M059J (cell line): ENCODE measurements at regions not wholly inside any gene's neighbourhood (a gene's known extent, or its start where the extent isn't known, plus 50 kb on each side); places are given as distances from the start of the nearest gene placed in this dataset.
"Not testable (repeated sequence)": the region's sequence is repeated elsewhere in the genome, so short reads cannot be mapped to it uniquely, and the experiment has no call there.

Source experiments
- DNase-seq: peaks from one replicate; pipeline ENCODE4 v3.0.0-alpha.2; 2012; ENCODE audit warnings: low read depth

DNA sequence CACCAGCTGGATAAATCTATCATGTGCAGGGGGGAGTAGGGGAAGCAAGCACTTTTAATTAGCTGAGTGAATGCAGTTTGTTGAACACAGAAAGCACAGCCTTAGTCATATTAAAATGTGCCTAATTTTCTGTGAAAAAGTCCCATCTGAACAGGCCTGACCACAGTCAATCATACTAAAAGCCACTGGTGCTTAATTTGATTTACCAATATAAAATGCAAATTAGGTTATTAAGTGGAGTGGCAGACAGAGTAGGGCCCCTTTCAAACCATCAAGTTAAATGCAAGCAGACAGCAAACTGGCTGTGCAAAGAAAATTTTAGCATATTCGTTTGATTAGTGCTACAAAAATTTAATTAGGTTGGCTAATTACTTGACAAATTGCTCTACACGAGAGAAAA is 176.1 kb downstream of the ISL1 start:
- no peak for DNase-seq

DNA sequence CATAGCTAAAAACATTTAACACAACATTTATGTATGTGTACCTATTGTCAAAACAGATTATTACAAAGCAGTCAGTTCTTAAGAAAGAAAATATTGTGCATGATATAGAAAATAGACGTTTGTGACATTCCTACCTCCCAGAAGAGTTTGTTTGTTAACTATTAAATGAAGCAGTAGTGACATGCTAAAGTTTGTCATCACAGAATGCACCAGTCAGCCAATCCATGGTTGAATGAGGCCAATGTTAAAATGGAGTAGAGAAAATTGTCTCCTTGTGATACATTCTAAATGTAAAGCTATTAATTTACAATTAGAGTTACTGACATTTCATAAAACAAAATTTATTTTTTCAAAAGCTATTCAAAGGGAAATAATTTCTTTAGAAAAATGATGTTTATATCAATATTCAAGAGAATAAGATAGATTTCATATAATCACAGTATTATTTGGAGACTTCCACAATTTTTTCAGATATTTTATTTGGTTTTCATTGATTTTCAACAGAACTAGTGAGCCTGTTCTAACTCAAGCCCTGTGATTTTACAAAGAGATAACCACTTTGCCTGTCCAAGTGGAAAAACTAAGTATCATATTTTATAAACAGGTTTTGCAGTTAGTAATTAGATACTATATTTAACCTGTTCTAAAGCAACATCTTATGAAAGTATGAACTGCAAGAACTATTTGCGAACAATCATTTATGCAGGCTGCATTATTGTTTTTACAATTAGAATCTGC is 176.8 kb downstream of the ISL1 start:
- DNase-seq = no peak

DNA sequence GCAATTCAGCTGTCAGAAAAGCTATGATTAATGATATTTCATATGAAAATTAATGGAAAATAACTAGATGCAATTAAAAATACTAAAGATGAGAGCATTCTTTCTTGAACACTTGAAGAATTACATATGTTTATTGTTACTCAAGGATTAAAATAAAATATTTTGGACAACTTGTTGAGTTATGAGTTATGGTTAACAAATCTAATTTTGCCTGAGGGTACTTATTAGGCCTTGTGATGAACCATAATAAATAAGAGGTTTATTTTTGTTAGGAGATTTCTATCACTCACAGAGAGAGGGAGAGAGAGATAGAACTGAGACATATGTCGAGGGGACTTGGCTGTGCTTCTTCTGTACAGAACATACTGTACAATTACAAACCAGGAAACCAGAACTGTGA is 183.7 kb downstream of the ISL1 start:
- DNase-seq = no peak

DNA sequence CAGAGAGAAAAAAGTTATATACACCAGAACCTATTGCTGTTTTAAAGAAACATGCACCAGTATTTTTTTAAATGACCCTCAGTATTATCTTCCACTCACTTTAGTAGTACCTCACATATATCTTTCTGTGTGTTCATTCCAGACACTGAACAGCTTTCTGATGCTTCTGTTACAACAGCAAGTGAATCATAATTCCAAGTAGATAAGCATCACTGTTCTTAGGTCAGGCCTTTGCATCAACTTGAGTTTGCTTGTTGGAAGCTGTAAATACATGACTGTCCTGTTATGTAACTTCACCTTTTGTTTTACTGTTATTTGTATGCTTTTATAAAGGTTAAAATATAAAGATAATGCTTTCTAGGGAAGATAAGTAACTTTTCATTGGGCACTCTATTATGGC is 184.4 kb downstream of the ISL1 start:
- DNase-seq = no peak

DNA sequence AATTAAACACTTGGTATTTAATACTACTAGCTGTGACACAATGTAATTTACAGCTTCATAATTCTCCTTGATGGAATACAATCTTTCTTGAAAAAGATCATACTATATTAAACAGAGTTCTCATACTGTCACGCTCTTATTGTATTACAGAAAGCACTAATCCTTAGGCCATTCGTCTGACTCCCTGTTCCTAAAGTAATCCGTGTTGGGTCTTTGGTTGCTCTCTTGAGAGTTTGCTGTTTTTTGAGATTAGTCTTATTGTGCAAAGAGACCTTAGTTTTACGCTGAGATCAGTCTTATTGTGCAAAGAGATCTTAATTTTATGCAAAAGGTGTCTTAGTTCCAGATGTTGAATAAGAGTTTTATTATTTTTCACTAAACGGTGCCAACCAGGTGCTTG is 190.6 kb downstream of the ISL1 start:
- DNase-seq = no peak

DNA sequence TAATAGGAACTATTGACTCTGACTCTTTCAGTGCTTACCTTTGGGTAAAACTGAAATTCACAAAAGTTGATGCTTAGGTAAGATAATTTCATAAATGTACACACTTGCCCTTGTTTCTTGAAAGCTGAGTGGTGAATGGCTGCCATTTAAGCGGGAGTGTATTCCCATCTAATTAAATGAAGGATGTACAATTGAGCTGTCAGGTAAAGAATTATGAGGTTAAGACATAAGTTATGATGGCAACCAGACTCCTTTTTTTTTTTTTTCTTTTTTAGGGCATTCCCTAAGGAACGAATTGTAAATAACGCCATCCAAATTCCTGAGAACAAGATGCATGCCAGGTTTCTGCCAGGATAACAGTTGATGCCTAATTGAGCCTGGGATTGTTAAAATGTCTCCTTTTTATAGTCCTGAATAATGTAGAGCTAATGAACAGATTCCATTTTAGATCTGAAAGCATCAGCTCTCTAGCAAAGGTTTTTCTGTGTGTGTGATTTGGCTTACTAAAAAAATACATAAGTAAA is 199.7 kb downstream of the ISL1 start:
- no peak for DNase-seq

DNA sequence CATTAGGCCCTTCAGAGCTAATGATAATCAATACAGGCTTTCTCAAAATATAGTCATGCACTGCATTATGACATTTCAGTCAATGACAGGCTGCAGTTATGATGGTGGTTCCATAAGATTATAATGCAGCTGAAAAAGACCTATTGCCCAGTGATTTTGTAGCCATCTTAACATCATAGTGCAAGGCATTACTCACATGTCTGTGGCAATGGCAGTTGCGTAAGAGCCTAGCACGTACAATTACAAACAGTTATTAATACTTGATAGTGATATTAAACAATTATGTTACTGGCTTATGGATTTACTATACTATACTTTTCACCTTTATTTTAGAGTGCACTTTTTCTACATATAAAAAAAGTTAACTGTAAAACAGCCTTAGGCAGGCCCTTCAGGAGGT is 214.8 kb downstream of the ISL1 start:
- no peak for DNase-seq

DNA sequence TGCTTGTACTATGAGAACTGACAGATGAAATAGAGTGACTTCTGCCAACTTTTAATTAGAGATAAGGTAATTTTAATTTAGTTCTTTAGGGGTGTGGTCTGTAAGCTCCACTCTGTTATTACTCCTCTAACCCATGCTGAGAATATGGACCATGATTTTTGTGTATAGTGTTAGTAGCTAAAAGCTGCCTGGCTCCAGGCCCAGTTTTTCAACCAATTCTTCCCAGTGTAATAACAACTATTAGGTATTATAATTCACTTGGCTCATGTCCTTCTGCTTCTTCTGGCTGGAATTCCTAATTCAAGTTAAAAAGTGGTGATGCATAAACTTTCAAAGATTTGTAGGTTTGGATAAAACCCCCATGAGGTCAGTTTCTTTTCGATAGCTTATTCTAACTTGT is 216.3 kb downstream of the ISL1 start:
- DNase-seq = no peak

DNA sequence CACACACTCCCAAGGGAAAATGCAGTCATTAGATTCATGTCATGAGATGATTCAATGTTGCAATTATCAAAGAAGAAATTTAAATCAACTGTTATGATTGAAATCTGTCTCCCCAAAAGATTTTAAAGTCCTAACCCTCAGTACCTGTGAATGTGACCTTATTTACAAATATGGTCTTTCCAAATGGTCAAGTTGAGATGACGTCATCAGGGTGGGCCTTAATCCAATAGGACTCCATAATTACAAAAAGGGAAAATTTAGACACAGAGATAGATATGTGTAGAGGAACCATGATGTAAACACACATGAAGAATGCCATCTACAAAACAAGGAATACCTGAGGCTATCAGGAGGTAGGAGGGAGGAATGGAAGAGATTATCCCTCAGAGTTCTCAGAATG is 221.1 kb downstream of the ISL1 start:
- no peak for DNase-seq

DNA sequence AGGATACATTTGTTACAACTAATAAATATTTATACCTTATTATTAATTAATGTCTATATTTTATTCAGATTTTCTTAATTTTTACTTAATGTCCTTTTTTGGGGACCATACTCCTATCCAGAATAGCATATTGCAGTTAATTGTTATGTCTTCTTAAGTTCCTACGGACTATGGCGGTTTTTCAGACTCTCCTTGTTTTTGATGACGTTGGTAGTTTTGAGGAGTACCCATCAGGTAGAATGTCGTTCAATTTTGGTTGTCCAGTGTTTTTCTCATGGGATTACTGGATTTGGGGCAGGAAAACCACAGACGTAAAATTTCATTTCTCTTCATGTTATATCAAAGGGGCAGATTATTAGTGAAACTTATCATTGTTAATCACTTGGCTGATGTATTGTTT is 223.7 kb downstream of the ISL1 start:
- DNase-seq = no peak

DNA sequence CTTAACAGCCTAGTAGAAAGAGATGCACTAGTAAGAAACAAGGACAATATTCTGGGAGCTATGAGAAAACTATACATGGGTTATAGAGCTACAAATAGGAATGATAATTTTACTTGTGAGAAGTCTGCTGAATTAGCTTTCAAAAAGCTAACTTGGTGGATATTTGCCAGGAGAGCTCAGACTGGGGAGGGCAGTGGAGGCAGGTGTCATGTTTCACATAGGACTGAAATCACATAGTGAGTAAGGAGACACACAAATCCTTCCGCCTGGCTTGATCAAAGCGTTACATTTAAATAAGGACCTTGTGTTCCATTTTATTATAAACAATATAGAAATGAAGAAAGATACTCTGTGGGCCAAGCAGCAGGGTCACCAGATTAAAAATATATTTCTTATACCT is 235.0 kb downstream of the ISL1 start:
- DNase-seq = no peak

DNA sequence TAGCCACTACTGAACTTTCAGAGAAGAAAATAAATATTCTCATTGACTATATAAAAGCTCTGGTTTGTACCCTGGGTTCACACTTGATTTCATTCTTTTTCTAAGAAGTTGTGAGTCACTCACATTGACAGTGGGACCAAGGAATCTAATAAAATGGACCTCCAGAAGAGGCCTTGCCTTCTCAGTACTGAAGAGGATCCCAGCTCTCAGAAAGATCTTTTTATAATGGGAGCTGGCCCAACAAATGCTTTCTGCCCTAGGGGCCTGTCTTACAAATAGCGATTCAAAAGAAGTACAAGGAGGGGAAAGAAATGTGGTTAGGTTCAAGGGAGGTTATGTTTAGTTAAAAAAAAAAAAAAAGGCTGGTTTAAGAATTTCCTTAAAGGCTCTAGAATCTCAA is 237.9 kb downstream of the ISL1 start:
- DNase-seq = peak; percentile 1

DNA sequence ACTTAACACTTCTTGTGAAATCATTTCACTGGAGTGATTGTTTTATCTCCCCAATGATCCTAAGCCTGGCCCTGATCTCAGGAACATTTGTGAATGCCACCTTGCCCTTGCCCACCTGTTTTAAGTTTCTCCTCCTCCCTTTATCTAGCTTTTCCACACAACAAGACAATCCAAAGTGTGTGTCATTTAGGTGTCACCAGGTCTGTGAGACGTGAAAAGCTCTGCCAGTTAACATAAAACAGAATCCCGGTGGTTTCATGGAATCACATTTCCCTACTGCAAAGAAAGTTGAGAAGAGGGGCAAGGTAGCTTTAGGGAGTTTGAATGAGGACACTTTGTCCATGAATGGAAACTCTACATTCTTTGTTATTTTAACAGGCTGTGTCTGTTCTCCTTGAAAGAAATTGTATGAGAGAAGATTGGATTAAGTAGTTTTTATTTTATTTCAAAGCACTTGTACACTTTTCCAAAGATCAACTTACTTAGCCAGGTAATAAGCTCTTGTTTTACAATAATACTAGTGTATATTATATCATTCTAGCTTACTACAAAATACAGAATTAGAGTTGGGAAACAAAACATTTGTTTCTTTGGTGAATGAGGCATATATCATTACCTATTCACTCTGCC is 239.0 kb downstream of the ISL1 start:
- DNase-seq = no peak

DNA sequence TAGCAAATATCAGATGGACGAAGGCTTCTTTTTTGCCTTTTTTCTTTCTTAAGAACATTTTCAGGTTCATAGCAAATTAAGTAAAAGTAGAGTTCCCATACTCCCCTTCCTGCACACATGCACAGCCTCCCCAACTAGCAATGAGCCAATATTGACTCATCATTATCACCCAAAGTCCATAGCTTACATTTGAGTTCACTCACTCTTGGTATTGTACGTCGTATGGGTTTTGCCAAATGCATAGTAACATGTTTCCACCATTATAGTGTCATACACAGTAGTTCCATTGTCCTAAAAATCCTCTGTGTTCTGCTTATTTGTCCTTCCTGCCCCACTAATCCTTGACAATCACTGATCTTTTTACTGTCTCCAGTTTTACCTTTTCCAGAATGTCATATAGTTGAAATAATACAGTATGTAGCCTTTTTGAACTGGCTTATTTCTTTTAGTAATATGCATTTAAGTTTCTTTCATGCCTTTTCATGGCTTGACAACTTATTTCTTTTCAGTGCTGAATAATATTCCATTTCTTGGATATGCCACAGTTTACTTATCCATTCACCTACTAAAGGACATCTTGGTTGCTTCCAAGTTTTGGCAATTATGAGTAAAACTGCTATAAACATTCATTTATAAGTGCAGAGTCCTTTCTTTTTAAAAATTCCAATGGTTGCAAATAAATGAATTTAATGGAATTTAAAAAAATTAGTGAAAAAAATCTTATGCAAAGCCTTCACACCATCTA is 242.1 kb downstream of the ISL1 start:
- no peak for DNase-seq

DNA sequence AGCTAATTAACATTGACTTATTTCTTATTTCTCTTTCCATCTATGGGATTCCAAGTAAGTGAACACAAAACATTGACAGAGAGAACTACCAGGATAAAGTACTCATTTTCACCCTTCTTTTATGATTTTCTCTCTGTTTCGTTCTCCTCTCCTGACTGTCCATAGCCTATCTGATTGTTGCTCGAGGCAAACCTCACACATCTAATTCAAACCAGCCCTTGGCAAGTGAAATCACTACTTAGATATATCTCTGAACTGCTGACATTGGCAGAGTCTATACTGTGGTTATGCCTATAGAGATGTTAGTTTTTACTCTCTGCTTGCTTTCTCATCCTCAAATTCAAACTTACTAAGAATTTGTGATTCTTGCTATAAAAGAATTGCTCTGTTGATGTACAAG is 248.8 kb downstream of the ISL1 start:
- DNase-seq = no peak

DNA sequence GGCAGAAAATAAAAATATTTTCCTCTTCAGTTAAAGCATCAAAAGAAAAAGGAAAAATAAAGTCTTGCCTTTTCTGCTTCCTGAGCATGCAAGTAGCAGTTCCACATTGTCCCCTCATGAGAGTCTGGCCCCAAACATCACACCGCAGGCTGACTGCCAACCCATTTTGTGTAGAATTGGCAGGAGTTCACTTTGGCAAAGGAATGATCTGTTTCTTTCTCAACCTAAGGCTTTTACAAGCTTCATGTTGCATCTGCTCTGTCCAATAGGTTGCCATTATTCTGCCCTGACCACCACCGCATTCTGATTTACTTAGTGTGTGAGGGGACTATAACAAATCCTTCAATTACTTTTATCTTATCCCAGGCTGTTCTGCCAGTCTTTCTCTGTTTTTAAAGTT is 249.5 kb downstream of the ISL1 start:
- no peak for DNase-seq

DNA sequence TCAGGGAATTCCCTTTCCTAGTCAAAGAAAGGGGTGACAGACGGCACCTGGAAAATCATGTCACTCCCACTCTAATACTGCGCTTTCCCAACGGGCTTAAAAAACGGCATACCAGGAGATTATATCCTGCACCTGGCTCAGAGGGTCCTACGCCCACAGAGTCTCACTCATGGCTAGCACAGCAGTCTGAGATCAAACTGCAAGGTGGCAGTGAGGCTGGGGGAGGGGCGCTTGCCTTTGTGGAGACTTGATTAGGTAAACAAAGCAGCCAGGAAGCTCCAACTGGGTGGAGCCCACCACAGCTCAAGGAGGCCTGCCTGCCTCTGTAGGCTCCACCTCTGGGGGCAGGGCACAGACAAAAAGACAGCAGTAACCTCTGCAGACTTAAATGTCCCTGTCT is 253.7 kb downstream of the ISL1 start:
- not testable (repeated sequence) for DNase-seq

DNA sequence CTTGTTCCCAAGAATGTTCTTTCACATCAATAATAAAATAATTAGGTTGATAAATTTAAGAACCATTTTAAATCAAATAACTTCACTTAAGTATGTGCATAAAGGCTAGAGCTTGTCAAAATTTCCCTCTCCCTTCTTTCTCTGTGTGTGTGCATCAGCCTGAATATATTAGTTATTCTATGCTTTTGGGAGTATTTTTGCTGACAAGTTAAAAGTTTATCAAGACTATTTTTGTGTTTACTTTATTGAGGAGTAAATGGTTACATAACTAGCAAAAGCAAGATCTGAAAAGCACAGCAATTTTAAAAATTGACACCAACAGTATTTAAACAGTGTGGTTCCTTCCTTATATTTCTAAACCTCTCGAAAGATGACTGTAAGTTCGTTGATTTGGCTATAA is 261.7 kb downstream of the ISL1 start:
- no peak for DNase-seq

DNA sequence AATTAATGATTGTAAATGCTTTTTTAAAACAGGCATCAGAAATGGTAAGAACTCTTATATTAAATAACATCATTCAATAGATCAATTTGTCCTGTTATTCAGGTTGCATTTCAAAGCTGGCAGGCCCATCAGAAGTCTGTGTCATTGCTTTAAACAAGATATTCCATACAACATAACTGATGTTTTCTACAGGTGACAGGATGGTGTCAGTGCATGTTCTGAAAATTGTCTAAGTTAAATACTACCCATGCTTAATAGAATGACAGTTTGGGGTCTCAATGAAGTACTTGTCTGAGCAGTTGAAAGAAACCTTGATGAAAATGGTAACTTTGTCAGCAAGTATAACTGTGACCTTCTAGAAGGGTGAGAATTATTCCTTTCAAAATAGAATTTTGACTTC is 263.2 kb downstream of the ISL1 start:
- no peak for DNase-seq

DNA sequence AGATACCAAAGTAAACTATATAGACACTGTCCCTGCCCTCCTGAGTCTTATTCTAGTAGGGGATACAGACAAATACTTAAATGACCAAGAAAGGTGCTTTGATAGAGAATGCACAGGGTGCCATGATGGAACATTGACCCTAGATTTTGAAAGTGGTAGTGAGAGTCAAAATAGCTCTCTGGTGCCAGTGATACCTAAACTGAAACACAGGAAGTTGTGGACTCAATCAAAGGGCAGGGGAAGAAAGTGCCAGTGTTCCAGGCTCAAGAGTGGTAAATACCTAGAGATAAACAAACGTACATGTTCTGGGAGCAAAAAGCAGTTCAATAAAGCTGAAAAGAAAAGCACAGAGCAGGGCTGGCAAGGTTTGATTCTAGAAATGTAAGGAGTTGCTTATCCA is 267.6 kb downstream of the ISL1 start:
- no peak for DNase-seq

DNA sequence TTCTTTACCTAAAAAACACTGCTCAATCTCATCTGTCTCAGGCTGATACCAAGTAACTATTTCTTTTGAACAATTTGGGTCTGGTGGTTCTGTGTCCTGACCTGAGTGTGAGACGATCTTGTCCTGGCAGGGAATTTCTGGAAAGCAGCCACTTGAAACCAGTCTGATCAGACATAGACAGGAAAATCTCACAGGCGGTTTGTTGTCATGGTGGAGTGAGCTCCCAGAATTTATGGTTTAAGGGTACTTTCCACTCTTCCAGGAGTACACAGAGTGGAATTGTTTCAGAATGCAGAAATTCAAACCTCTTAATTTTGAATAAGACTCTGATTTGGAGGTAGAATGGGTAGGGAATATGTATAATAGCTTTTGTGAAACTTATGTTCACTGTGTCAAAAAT is 268.2 kb downstream of the ISL1 start:
- no peak for DNase-seq

DNA sequence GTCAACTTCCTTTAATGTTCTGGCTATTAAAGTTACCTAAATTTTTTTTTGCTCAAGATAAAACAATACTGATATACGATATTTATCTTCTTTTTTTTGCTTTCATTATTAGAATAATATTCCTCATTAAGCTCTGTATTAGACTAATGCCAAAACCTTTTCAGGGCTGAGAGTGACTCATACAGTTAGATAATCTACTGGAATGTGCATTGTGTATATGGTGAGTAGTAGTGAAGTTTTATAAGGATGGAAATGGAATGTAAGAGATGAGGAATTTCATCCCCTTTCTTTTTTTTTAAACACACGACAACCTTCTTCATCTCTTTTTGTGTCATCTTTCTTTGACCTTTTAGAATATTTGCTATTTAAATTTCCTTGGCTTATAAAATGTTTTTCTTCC is 268.6 kb downstream of the ISL1 start:
- DNase-seq = peak; percentile 4

DNA sequence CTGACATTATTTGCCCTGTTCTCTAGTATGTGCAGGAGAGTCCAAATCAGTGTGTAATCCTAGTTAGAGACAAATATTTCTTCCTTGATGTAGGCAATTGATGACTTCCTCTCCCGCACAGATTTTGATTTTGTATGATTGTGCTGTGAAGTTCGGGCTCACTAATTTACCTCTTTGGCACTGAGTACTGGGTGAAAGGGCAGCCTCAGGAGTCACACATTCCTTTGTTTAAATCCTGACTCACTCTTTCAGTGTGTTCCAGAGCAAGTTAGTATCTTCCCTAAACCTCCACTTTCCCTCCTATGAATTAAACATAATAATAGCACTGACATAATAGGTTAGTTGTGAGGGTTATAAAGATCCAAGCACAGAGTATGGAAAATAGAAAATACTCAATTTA is 269.7 kb downstream of the ISL1 start:
- peak; percentile 2 for DNase-seq
